Kasumi-1 (cell line): ENCODE measurements at regions not wholly inside any gene's neighbourhood (a gene's known extent, or its start where the extent isn't known, plus 50 kb on each side); places are given as distances from the start of the nearest gene placed in this dataset.
"Not testable (repeated sequence)": the region's sequence is repeated elsewhere in the genome, so short reads cannot be mapped to it uniquely, and the experiment has no call there.

Experiments used
- DNase-seq, 2 experiments: peaks; one replicate each; lab custom pipeline; 2025; lab: John Stamatoyannopoulos, UW

GRCh38 chr12:19771858-19772257 is 332.6 kb downstream of the AEBP2 start:
- no peak for DNase-seq

- no peak for DNase-seq
These were observed 333.5 kb downstream of the AEBP2 start for GRCh38 chr12:19772776-19773175.

DNA sequence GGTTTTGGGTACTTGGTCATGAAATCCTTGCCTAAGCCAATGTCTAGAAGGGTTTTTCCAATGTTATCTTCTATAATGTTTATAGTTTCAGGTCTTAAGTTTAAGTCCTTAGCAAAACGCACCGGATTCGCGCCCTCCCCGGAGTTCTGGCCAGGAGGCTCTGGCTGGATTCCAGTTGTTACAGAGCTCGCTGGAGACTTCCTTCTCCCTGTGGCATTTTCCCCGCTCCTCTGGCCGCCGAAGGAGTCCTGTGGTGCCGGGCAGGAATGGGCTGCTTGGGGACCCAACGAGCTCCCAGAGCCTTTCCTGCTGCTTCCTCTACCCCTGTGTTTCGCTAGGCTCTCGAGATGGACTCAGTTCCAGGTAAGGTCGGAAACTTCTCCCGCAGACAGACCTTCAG is 335.9 kb downstream of the AEBP2 start:
- DNase-seq = no peak

- not testable (repeated sequence) for DNase-seq
These were observed 336.7 kb downstream of the AEBP2 start for GRCh38 chr12:19775976-19776375.

- no peak for DNase-seq
These were observed 338.9 kb downstream of the AEBP2 start for GRCh38 chr12:19778172-19778571.

GRCh38 chr12:19778797-19779196 is 339.5 kb downstream of the AEBP2 start:
- DNase-seq = no peak

GRCh38 chr12:19779395-19780056 is 340.2 kb downstream of the AEBP2 start:
- no peak for DNase-seq

- DNase-seq = no peak
These were observed 341.2 kb downstream of the AEBP2 start for GRCh38 chr12:19780460-19780859.

GRCh38 chr12:19783547-19784444 is 344.5 kb downstream of the AEBP2 start:
- no peak for DNase-seq

- peak in 1 of 2 experiments; percentile 39 for DNase-seq
These were observed 352.7 kb downstream of the AEBP2 start for GRCh38 chr12:19792028-19792427.

- DNase-seq = no peak
These were observed 354.8 kb downstream of the AEBP2 start for GRCh38 chr12:19794116-19794515.

DNA sequence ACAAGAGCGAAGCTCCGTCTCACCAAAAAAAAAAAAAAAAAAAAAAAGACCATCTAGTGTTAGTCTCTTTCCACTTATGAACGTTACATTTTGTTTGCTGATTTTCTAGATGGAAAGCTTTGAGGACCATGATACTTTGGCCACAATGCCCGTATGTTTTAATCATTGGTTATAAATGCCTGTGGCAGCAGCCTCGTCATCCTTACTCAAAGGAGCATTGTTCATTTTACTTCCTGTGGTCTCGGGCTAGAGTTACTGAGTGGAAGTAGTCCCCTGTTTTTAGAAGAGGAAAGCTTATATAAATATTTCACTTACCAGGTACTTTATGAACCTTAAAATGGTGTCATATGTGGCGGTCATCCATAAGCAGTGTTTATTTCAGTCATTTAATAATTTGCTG is 359.9 kb downstream of the AEBP2 start:
- DNase-seq = no peak

- DNase-seq = no peak
These were observed 360.8 kb downstream of the AEBP2 start for GRCh38 chr12:19799895-19800602.

- no peak for DNase-seq
These were observed 361.6 kb downstream of the AEBP2 start for GRCh38 chr12:19800884-19801283.

- no peak for DNase-seq
These were observed 362.6 kb downstream of the AEBP2 start for GRCh38 chr12:19801941-19802340.

DNA sequence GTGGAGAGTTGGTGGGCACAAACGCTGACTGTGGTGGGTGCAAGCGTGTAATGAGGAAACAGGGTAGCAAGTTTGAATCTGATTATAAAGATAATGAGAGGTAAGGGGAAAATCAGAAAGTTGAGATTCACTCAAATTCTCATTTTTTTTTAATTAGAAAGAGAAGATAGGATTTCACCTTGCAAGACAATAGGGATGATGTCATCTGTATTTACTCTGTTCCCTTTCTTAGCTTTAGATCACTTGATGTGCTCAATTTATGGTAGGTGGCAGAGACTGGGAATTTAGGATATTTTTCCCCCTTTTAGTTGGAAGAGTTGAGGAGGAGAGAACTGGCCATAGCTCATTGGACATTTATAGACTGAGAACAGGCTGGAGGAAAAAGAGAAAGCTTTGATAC is 363.6 kb downstream of the AEBP2 start:
- DNase-seq = no peak

DNA sequence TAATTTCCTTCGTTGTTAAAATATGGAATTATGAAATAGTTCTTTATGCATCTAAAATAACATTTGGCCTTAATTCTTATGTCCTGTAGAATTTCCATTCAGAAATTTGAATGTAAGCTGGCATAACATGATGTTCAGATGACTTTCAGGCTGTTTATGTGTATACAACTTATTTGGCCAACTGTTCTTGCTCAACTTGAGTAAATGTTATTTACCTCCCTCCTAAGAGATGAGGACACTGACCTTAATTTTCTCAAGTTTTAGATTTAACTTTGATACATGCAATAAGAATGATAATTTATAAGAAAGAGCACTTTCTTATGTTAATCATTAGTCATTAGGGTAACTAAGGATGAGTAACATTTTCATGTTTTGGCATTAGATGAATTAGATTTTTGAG is 365.4 kb downstream of the AEBP2 start:
- DNase-seq = no peak

DNA sequence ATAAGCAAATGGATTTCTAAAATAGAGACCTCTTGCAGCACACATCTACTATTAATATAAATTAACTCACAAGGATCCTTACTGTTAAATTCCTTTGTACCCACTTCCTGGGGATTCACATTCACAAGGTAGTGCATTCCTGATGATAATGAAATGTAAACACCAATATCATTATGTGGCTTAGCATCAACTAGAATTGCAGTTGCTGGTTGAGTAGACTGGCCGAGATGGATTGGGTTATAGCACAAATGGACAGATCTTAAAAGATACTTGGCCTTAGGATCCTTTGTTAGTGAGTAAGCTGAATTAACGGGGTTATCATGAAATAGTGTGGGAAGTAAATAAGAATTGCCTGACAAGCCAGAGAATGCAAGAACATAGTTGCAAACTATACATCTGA is 369.1 kb downstream of the AEBP2 start:
- DNase-seq = no peak

GRCh38 chr12:19810213-19810612 is 370.9 kb downstream of the AEBP2 start:
- DNase-seq = no peak

DNA sequence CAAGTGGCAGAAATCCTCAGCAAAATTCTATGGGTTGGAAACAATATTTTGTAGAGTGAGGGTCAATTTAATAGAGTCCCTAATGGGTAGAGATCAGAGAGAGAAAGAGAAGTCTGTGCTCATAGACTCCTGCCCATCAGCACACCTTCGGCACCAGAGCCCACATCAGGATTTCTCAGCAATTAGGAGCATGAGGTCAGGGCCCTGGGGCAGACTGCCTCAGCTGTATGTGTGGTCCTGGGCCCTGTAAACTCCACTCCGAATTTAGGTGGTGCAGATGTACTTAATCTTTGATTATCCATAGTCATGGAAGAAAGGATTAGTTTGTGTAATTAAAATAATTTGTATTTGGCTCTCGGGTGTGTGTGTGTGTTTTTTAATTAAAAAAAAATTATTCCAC is 372.6 kb downstream of the AEBP2 start:
- no peak for DNase-seq

DNA sequence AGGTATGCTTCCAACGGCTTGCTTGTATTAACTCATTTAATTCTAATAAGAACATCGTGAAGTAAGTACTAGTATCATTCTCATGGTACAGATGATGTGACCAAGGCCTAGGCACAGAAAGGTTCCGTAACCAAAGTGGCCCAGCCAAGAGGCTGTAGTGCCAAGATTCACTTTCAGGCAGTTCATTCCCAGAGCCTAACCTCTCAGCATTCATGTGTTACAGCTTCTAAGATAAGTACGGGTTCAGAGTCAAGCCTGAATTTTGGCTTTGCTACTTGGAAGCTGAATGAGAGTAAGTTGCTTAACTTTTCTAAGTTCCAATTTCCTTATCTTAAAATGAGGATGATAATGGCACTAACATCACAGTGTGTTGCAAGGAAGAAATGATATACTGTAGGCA is 379.9 kb downstream of the AEBP2 start:
- no peak for DNase-seq

- DNase-seq = no peak
These were observed 383.2 kb downstream of the AEBP2 start for GRCh38 chr12:19822476-19822875.

GRCh38 chr12:19823326-19823725 is 384.0 kb downstream of the AEBP2 start:
- DNase-seq = not testable (repeated sequence)
